ENCODE measurements at regions not wholly inside any gene's neighbourhood (a gene's known extent, or its start where the extent isn't known, plus 50 kb on each side); places are given as distances from the start of the nearest gene placed in this dataset.

DNA sequence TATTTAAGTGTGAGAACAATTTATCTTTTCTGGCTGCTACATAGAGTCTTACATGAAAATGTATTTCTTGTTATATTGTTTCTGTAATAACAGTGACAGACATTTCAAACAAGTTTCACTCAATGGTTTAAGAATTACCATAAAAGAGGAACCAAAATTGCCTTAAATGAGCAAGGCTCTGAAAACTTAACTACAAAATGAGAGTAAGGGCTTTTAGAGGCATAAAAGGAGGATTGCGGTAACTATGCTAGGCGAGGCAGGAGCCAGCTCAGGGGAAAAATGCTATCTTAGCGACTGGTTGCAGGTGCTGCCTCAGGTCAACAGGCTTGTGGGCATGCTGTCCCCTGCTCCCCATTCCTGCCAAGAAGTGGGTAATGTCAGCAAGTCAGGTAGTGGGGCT is 81.7 kb upstream of the MSI2 start:
- DNase-seq (ENCODE audit: low read depth in 2 of 3, low spot score in 1 of 3) = no peak

DNA sequence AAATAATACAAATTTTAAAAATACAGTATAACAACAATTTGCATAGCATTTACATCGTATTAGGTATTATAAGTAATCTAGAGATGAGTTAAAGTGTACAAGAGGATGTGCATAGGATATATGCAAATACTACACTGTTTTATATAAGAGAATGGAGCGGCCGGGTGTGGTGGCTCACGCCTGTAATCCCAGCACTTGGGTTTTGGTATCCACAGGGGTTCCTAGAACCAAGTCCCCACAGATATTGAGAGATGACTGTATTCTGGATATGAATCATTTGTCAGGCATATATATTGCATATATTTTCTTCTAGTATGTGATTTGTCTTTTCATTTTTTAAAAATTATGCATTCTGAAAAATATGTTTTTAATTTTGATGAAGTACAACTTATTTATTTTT is 77.5 kb upstream of the MSI2 start:
- DNase-seq (ENCODE audit: low read depth in 2 of 3, low spot score in 1 of 3) = peak in 1 of 3 donors; percentile 1

DNA sequence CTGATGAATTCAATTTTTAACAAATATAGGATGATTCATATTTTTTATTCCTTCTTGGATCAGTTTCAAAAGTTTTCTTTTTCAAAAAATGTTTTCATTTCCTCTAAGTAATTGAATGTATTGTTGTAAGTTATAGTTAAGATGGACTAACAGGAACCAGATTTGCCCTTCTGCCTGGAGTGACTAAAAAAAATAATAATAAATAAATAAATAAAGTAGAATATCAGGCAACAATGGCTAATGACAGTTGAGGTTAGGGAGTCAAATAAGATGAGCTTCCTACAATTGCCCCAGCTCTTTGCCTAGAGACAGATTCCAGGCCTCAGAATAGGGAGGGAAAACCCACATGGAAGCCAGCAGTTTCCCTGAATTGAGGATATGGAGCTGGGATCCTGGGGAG is 73.7 kb upstream of the MSI2 start:
- no peak for DNase-seq (ENCODE audit: low read depth in 2 of 3, low spot score in 1 of 3)

DNA sequence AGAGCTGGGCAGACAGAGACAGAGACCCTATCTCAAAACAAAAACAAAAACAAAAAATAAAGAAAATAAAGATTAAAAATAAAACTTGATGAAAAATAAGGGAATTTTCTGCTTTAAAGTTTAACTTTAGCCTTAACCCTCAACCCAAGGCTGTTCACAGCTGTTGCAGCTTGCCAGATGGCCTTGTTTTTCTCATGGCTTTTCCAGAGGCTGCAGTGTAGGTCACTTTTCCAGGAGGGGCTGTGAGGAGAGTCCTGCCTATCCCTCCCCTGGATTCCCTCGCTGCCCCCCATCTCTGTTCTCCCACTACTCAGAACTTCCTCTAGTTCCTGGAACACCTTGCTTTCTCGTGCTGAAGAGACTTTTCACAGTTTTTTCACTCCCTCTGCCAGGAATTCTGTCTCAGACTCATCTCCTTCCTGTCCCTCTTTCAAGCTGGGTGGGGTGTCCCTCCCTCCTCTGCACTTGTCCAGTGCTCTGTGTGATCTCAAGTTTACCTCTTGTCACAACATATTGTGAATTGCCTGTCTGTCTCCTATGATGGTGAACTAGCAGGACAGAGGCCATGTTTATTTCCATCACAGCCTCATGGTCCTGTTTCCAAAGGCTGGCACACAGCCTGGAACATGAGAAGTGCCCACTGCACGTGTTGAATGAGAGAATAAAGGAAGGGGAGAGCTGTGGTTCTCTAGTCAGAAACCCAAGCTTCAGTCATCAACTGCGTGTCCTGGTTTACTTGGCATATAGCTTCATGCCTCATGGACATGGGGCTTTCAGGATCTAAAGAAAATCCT is 69.9 kb upstream of the MSI2 start:
- DNase-seq (ENCODE audit: low read depth in 2 of 3, low spot score in 1 of 3) = no peak

DNA sequence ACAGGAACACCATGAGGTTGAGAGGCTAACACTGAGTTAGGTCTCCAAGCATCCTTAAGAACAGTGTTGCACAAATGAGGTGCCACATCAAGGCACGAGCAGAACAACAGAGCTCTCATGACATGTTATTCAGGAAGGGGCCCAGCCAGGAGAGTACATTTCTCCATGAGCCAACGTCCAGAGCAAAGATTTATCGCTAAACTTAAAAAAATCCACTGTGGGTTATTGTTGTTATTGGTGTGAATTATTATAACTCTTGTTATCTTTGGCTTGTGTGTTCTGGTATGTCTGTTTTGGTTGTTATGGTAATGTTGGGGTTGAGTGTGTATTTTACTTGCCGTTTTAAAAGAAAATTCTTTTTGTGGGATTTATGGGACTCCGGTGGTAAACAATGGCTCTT is 68.9 kb upstream of the MSI2 start:
- DNase-seq (ENCODE audit: low read depth in 2 of 3, low spot score in 1 of 3) = no peak

DNA sequence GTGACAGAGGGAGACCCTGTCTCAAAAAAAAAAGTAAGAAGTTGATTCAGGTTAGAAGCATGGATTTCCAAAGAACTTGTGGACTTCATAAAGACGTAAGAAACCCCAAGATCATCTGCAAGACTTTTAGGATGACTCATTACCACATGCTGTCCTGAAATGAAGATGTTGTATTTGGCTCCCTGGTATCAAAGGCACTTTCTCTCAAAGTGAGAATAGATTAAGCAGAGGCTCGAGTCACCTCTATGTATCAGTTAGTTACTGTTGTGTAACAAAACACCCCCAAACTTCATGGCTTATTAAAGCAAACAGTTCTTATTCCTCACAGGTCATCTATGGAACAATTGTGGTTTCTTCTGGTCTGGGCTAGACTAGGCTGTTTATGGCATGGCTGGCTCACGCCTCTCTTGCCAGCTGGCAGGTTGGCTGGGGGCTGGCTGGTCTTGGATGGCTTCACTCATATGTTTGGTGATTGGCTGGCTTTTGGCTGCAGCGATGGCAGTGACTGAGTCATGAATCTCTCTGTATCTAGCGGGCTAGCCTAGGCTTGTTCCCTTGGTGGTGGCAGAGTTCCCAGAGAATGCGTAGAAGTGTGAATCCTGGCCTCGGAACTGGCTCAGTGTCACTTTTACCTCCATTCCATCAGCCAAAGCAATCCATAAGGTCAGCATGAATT is 60.4 kb upstream of the MSI2 start:
- no peak for DNase-seq (ENCODE audit: low read depth in 2 of 3, low spot score in 1 of 3)

DNA sequence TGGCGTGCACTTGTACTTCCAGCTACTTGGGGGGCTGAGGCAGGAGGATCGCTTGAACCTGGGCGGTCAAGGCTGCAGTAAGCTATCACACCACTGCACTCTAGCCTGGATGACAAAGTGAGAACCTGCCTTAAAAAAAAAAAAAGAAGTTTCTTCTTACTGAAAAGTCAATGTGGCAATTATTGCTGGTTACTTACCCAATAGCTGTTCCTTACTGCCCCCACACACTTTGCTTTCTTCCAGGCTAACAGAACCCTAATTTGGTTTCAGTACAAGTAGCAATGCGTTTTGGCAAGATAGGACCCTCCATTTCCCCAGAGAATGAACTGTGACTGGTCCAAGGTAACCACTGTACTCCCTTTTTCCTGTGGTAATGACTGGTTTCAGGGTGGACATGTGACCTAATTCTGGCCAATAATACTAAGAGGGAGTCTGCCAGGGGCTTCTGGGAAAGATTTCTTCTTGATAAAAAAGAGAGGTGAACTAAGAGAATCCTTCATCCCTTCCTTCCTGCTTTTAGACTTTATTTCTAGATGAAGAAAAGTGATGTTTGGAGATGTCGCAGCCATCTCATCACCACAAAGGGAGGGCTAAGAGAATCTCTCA is 58.8 kb upstream of the MSI2 start:
- no peak for DNase-seq (ENCODE audit: low read depth in 2 of 3, low spot score in 1 of 3)

DNA sequence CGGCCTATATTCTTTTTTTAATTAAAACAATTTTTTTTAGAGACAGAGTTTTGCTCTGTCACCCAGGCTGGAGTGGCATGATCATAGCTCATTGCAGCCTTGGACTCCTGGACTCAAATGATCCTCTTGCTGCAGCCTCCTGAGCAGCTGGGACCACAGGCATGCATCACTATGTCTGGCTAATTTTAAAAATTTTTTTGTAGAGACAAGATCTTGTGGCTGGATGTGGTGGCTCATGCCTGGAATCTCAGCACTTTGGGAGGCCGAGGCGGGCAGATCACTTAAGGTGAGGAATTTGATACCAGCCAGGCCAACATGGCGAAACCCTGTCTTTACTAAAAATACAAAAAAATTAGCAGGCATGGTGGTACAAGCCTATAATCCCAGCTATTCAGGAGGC is 54.8 kb upstream of the MSI2 start:
- no peak for DNase-seq (ENCODE audit: low read depth in 2 of 3, low spot score in 1 of 3)

DNA sequence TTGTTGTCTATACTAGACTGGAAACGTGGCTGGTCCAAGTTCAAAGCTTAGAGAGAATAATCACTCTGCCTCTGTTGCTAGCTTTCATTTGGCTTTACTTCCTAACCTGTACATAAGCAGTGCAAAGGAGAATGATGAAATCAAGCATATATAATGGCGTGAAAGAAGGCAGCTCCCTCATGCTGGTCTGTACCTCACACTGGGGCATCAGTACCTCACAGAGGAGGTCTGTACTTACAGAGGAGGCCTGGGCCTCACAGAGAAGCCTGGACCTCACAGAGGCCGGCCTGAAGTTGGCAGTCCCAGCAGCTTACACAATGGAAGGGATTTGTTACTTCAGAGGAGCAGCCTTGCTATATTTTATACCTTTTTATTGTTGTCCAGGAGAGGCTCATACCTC is 53.3 kb upstream of the MSI2 start:
- no peak for DNase-seq (ENCODE audit: low read depth in 2 of 3, low spot score in 1 of 3)

Data from stimulated activated CD4-positive, alpha-beta T cell treated with anti-CD3 and anti-CD28 coated beads, Interleukin-12 subunit alpha, Interleukin-12 subunit beta, amount 100 ng/mL, for 48 hours (primary cell).